HG03460 (cell line): ENCODE measurements at regions not wholly inside any gene's neighbourhood (a gene's known extent, or its start where the extent isn't known, plus 50 kb on each side); places are given as distances from the start of the nearest gene placed in this dataset.

Experiments
- ATAC-seq: cut with Tn5 transposase; IDR thresholded peaks from one replicate; pipeline ENCODE4 v1.9.1; 2021; ENCODE audit not compliant: unreplicated experiment

- peak; percentile 98 for ATAC-seq
These were observed 229.7 kb upstream of the TBL1XR1 start for GRCh38 chr3:177426878-177427495.

- no peak for ATAC-seq
These were observed 230.3 kb upstream of the TBL1XR1 start for GRCh38 chr3:177427540-177427939.

DNA sequence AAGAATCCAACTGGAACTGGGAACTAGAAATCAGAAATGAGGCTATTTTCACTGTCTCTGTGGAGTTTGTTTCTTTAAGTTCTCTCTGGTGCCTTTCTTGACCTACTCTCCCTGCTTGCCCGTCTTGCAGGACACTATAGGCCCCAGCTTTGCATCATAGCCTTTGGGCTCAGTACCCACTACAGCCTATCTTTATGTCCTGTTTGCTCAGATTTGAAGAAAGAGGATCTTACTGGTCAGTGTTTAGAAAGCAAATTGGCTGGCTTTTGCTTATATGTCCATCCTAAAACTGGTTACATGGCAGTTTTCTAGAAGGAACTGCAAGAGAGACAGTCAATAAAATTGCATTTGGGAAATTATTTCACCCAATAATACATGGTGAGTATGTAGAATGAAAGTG lies 231.8 kb upstream of the TBL1XR1 start:
- no peak for ATAC-seq

- no peak for ATAC-seq
These were observed 232.5 kb upstream of the TBL1XR1 start for GRCh38 chr3:177429771-177430170.

- ATAC-seq, result no peak
These were observed 233.4 kb upstream of the TBL1XR1 start for GRCh38 chr3:177430653-177431052.

- no peak for ATAC-seq
These were observed 234.4 kb upstream of the TBL1XR1 start for GRCh38 chr3:177431525-177432176.

DNA sequence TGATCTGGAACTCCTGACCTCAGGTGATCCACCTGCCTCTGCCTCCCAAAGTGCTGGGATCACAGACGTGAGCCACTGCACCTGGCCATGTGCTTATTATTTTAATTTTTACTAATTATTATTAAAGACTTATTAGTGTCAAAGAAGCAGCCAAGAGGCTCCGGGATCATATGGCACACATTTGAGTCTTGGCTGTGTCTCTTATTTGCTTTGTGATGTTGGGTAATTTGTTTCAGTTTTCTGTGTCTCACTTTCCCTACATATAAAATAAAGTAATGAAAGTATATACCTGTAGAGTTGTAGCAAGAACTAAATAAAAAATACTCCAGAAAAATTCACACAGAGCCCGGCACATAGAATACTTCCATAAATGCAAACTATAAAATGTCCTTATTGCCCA lies 238.0 kb upstream of the TBL1XR1 start:
- no peak for ATAC-seq

DNA sequence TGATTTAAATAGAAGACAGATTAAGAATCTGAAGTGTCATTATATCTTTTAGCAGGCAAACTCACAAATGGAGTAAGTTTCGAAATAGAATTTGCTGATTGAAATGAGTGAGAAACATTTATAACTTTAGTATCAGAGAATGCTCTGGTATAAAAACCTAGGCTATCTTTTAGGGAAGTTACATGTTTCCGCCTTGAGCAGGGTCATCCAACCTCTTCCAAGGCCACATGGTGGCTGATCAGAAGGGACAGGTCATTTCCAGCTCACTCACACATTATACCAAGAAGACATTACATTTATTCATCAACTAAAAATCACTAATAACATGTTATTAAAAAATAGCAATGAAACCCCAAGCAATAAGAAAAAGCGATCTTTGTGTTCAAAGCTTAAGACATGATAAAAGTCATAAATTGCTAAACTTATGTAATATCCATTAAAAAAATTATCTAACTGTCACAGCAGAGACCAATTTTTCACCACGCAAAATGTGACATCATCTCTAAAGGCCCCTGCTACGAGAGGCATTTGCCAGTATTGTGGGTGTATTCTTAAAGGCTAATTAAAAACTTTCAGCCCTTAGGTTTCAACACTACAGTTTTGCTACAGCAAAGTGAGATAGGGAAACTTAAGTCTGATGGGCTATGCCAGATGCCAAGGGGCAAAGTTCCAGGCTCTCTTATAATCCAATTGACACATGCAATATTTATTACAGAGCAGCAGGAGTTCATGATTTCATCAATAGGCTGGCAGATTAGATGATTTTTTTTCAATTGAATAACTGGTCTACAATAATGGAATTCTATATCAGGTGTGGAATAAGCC lies 240.4 kb upstream of the TBL1XR1 start:
- no peak for ATAC-seq

GRCh38 chr3:177438596-177439220 lies 241.4 kb upstream of the TBL1XR1 start:
- ATAC-seq, result no peak

DNA sequence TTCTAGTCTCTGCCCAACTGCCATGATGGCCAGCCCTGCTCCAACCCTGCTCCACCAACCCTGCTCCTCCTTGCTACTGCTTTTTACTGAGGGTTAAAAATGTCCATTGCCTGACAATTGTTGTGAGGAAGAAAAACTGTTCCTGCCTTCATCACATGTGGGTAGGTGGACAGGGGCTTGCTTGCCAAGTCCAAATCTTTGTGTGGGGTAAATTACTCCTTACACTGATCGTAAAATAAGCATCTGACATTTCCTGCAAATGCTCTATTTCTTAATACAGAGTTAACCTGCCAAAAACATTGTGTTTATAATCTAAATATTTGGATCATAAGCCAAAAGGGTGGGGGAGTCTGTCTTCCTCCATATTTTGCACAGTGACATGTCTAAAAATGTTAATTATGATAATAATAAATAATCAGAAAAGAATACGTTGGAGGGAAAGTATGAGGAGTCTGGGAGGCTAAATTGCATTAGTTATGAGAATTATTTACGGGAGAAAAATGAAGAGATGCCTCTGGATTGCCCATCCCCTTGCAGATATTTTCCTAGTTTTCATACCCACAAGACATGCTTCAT lies 242.5 kb upstream of the TBL1XR1 start:
- ATAC-seq, result no peak

GRCh38 chr3:177440456-177441104 lies 243.3 kb upstream of the TBL1XR1 start:
- ATAC-seq, result no peak

GRCh38 chr3:177441276-177441812 lies 244.1 kb upstream of the TBL1XR1 start:
- ATAC-seq, result no peak

GRCh38 chr3:177441813-177442646 lies 244.7 kb upstream of the TBL1XR1 start:
- ATAC-seq, result peak; percentile 98

DNA sequence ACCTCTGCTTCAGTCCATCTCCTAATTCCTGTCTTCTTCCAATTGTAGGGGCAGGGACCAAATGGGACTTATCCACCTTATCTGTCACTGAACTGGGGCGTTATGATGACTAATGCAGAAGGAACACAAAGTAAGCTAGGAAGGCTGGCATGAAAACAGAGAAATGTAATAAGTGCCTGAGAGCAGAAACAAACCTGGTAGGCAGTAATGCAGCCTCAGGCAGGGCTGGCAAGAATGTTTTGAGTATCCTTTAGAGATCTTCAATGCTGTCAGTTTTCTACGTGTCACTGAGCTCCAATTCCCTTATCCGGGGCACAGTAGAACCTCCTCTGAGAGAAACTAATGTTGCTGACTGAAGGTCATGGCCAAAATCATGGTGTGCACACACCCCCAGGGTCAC lies 246.2 kb upstream of the TBL1XR1 start:
- no peak for ATAC-seq

DNA sequence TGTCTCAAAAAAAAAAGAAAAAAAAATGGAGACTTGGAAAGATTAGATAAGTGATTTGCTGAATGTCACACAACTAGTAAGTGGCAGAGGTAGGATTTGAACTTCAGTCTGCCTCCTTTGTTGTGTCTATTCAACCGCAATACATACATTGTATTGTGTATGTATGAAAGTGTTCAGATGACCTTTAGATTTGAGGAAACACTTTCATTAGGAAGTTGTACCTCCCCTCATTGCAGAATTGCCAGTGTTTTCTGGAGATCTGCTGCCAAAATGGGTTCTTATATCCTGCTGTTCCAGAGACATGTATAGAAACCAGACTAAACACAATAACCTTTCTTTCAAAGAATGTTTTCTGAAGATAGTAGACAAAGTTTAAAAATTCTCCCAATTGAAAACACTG lies 247.4 kb upstream of the TBL1XR1 start:
- ATAC-seq, result no peak

- ATAC-seq, result no peak
These were observed 248.3 kb upstream of the TBL1XR1 start for GRCh38 chr3:177445549-177445948.

DNA sequence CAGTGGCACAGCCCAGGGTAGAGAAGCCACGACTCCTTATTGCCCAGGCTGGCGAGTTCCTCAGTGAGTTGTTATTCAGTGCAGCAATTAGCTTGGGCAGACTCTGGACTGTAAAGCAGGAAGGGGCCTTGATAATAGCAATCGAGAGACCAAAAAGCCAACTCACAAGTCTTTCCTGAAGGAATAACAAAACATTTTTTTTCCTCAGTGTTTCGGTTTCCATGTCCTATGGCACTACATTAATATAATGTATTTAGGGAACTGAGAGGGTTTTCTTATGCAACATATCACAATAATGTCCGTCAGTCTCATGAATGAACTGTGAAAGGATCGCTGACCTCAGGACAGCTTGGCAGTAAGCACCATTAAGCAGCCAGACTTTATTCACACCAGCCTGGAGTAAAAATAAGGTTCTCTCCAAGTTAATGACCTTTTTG lies 248.9 kb upstream of the TBL1XR1 start:
- no peak for ATAC-seq

- ATAC-seq, result no peak
These were observed 250.7 kb upstream of the TBL1XR1 start for GRCh38 chr3:177447938-177448337.

DNA sequence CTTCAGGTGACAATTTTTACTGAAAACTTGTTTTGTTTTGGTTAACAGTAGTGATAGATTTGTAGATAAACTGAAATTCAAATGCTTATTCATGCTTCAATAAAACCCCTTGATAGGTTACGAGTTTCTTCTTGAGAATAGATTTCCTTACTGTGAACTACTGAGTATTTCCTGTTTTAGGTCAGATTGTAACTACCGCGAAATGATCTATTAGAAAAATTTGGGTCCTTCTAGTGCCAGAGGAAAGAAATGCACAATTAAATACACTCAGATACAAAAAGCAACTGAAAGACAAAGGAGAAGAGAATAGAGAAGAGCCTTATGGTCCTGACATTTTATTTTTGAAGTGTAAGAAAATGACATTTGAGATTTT lies 251.7 kb upstream of the TBL1XR1 start:
- ATAC-seq, result peak; percentile 29
